ENCODE measurements at regions not wholly inside any gene's neighbourhood (a gene's known extent, or its start where the extent isn't known, plus 50 kb on each side); places are given as distances from the start of the nearest gene placed in this dataset.

GRCh38 chr4:28832444-28832843, 1887.7 kb upstream of the PCDH7 start:
- TF ChIP-seq CTCF (IDR thresholded peaks at IDR 0.05) (no peak), EP300 (IDR thresholded peaks at IDR 0.05) (no peak), POLR2A (IDR thresholded peaks at IDR 0.05) (no peak), POLR2AphosphoS5 (IDR thresholded peaks at IDR 0.05) (no peak)
